ENCODE measurements at regions not wholly inside any gene's neighbourhood (a gene's known extent, or its start where the extent isn't known, plus 50 kb on each side); places are given as distances from the start of the nearest gene placed in this dataset.

GRCh38 chr1:222105861-222106260 is 364.0 kb upstream of the DUSP10 start:
- WGBS: 97% methylated on average over 4 of the region's 4 CpGs
- no peak for DNase-seq

DNA sequence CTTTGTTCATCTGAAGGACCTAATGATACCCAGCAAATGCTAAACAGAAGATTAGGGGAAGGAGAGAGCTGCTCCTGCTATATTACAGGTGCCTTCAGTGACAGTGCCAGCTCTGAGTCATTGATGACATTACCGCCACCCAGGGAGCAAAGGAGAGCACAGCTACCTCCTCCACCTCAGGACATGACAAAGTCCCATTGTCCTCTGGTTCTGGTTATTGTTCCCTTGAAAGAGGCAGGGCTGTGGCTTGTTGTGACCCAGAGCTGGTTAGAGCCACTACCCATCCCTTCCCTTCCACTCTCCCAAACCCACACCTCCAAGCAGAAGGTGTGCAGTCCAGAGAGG is 363.5 kb upstream of the DUSP10 start:
- Histone ChIP-seq H3K4ac (ENCODE audit: low read depth in 1 of 2, low read length in 2 of 2) (no peak overlapping the region), H4K91ac (ENCODE audit: low read length) (no peak overlapping the region), H2AK5ac (ENCODE audit: low read length, severe bottlenecking) (no peak overlapping the region), H3K4me3 (ENCODE audit: insufficient read depth in 1 of 2, low read depth in 1 of 2, low read length in 2 of 2) (no peak overlapping the region), H3K79me1 (replicated peaks; ENCODE audit: low read length, poor library complexity, severe bottlenecking) (no peaks in the 10 kb centered on the region), H3K14ac (ENCODE audit: low read length in 2 of 2) (no peak overlapping the region), H2BK15ac (ENCODE audit: low read depth, poor library complexity, severe bottlenecking) (no peak overlapping the region), H2AFZ (ENCODE audit: low read depth, low read length) (no peak overlapping the region), H3K27me3 (ENCODE audit: control insufficient read depth in 1 of 2, insufficient read depth in 1 of 2, low read length in 2 of 2) (peaks cover 0 to 11% of the 10 kb centered on the region in 2 experiments), H2BK12ac (ENCODE audit: low read length in 2 of 2) (no peak overlapping the region), H2BK120ac (ENCODE audit: low read depth, low read length) (no peak overlapping the region), H3K23ac (ENCODE audit: low read length in 2 of 2) (no peak overlapping the region), H3K4me2 (ENCODE audit: low read length, poor library complexity, severe bottlenecking) (no peak overlapping the region), H3K18ac (ENCODE audit: low read depth in 1 of 2, low read length in 2 of 2) (no peak overlapping the region), H3K36me3 (ENCODE audit: control insufficient read depth in 1 of 2, insufficient read depth in 2 of 2, low read depth in 1 of 2, low read length in 2 of 2) (no peaks in the 10 kb centered on the region), H2BK5ac (ENCODE audit: low read depth, low read length, poor library complexity, severe bottlenecking) (no peak overlapping the region), H4K8ac (ENCODE audit: low read length) (no peak overlapping the region), H3K4me1 (ENCODE audit: control insufficient read depth, insufficient read depth, low read depth, low read length) (no peaks in the 10 kb centered on the region), H3K9me3 (ENCODE audit: control insufficient read depth, low read length) (no peaks in the 10 kb centered on the region), H3K27ac (ENCODE audit: low read length, poor library complexity, severe bottlenecking) (no peak overlapping the region), H3K9ac (ENCODE audit: low read length) (no peak overlapping the region)
- no CpG with 5 or more reads among the region's 1 CpG for WGBS
- no peak for DNase-seq

More at GRCh38 chr1:222105861-222106260, 364.0 kb upstream of the DUSP10 start:
- no peak overlapping the region for H3K27ac ChIP-seq (ENCODE audit: low read length, poor library complexity, severe bottlenecking)
- H2AK5ac ChIP-seq (ENCODE audit: low read length, severe bottlenecking): no peak overlapping the region
- H3K4me3 ChIP-seq (ENCODE audit: insufficient read depth in 1 of 2, low read depth in 1 of 2, low read length in 2 of 2): no peak overlapping the region
- H3K27me3 ChIP-seq (ENCODE audit: control insufficient read depth in 1 of 2, insufficient read depth in 1 of 2, low read length in 2 of 2): peaks cover 0 to 11% of the 10 kb centered on the region in 2 experiments
- no peak overlapping the region for H4K91ac ChIP-seq (ENCODE audit: low read length)
- no peak overlapping the region for H2BK5ac ChIP-seq (ENCODE audit: low read depth, low read length, poor library complexity, severe bottlenecking)
- no peak overlapping the region for H3K9ac ChIP-seq (ENCODE audit: low read length)
- no peaks in the 10 kb centered on the region for H3K79me1 ChIP-seq (replicated peaks; ENCODE audit: low read length, poor library complexity, severe bottlenecking)
- no peak overlapping the region for H2AFZ ChIP-seq (ENCODE audit: low read depth, low read length)
- no peak overlapping the region for H3K14ac ChIP-seq (ENCODE audit: low read length in 2 of 2)
- H2BK120ac ChIP-seq (ENCODE audit: low read depth, low read length): no peak overlapping the region
- H2BK12ac ChIP-seq (ENCODE audit: low read length in 2 of 2): no peak overlapping the region
- no peak overlapping the region for H3K23ac ChIP-seq (ENCODE audit: low read length in 2 of 2)
- no peaks in the 10 kb centered on the region for H3K4me1 ChIP-seq (ENCODE audit: control insufficient read depth, insufficient read depth, low read depth, low read length)
- H3K36me3 ChIP-seq (ENCODE audit: control insufficient read depth in 1 of 2, insufficient read depth in 2 of 2, low read depth in 1 of 2, low read length in 2 of 2): no peaks in the 10 kb centered on the region
- H4K8ac ChIP-seq (ENCODE audit: low read length): no peak overlapping the region
- H3K9me3 ChIP-seq (ENCODE audit: control insufficient read depth, low read length): no peaks in the 10 kb centered on the region
- H2BK15ac ChIP-seq (ENCODE audit: low read depth, poor library complexity, severe bottlenecking): no peak overlapping the region
- no peak overlapping the region for H3K4ac ChIP-seq (ENCODE audit: low read depth in 1 of 2, low read length in 2 of 2)
- no peak overlapping the region for H3K4me2 ChIP-seq (ENCODE audit: low read length, poor library complexity, severe bottlenecking)
- no peak overlapping the region for H3K18ac ChIP-seq (ENCODE audit: low read depth in 1 of 2, low read length in 2 of 2)

DNA sequence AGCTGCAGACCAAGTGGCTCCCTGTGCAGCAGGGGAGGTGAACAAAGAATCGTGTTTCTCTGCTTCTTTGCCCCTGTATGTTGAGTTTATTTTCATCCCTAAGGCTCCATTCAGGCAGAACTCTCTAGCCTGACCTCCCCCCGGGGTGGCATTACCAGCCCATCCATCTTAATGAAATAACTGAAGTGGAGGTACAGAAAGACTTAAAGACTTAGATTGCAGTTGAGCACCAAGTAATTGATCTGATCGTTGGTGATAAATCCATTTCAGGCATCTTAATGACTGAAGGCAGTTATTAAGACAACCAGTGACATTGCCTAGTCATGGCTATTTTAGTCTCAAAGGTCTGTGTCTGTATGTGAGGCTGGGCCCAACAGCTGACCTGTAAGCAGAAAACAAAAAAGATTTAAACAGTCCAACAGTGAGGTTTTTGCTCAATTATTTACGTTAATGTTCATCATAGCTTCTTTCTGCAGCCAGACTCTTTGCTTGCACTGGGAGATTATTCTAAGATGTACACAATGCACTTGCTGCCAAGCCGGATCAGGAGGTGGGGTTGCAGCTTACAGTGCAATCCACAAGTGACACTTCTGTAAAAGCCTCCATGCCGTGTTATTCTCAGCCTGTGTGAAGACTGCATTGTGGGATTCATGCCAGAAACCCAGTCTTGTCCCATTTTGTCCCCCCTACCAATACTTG is 363.0 kb upstream of the DUSP10 start:
- Histone ChIP-seq H4K8ac (ENCODE audit: low read length) (no peak overlapping the region), H3K36me3 (ENCODE audit: control insufficient read depth in 1 of 2, insufficient read depth in 2 of 2, low read depth in 1 of 2, low read length in 2 of 2) (no peaks in the 10 kb centered on the region), H3K79me1 (replicated peaks; ENCODE audit: low read length, poor library complexity, severe bottlenecking) (no peaks in the 10 kb centered on the region), H3K14ac (ENCODE audit: low read length in 2 of 2) (no peak overlapping the region), H3K4me1 (ENCODE audit: control insufficient read depth, insufficient read depth, low read depth, low read length) (no peaks in the 10 kb centered on the region), H2BK15ac (ENCODE audit: low read depth, poor library complexity, severe bottlenecking) (no peak overlapping the region), H3K9me3 (ENCODE audit: control insufficient read depth, low read length) (no peaks in the 10 kb centered on the region), H3K4me3 (ENCODE audit: insufficient read depth in 1 of 2, low read depth in 1 of 2, low read length in 2 of 2) (no peak overlapping the region), H3K9ac (ENCODE audit: low read length) (no peak overlapping the region), H3K4me2 (ENCODE audit: low read length, poor library complexity, severe bottlenecking) (no peak overlapping the region), H2AFZ (ENCODE audit: low read depth, low read length) (no peak overlapping the region), H3K18ac (ENCODE audit: low read depth in 1 of 2, low read length in 2 of 2) (peak overlapping the region in 1 of 2 experiments; percentile 11), H2BK12ac (ENCODE audit: low read length in 2 of 2) (peak overlapping the region in 1 of 2 experiments; percentile 45), H3K27me3 (ENCODE audit: control insufficient read depth in 1 of 2, insufficient read depth in 1 of 2, low read length in 2 of 2) (peaks cover 0 to 11% of the 10 kb centered on the region in 2 experiments), H2BK5ac (ENCODE audit: low read depth, low read length, poor library complexity, severe bottlenecking) (no peak overlapping the region), H2AK5ac (ENCODE audit: low read length, severe bottlenecking) (no peak overlapping the region), H2BK120ac (ENCODE audit: low read depth, low read length) (no peak overlapping the region), H3K4ac (ENCODE audit: low read depth in 1 of 2, low read length in 2 of 2) (no peak overlapping the region), H4K91ac (ENCODE audit: low read length) (no peak overlapping the region), H3K27ac (ENCODE audit: low read length, poor library complexity, severe bottlenecking) (no peak overlapping the region), H3K23ac (ENCODE audit: low read length in 2 of 2) (no peak overlapping the region)
- WGBS: 84% methylated on average over 6 of the region's 6 CpGs
- no peak for DNase-seq

- Histone ChIP-seq H2BK5ac (ENCODE audit: low read depth, low read length, poor library complexity, severe bottlenecking) (no peak overlapping the region), H3K27ac (ENCODE audit: low read length, poor library complexity, severe bottlenecking) (no peak overlapping the region), H4K8ac (ENCODE audit: low read length) (no peak overlapping the region), H3K23ac (ENCODE audit: low read length in 2 of 2) (no peak overlapping the region), H3K4me2 (ENCODE audit: low read length, poor library complexity, severe bottlenecking) (no peak overlapping the region), H3K14ac (ENCODE audit: low read length in 2 of 2) (no peak overlapping the region), H3K79me1 (replicated peaks; ENCODE audit: low read length, poor library complexity, severe bottlenecking) (no peaks in the 10 kb centered on the region), H4K91ac (ENCODE audit: low read length) (no peak overlapping the region), H3K36me3 (ENCODE audit: control insufficient read depth in 1 of 2, insufficient read depth in 2 of 2, low read depth in 1 of 2, low read length in 2 of 2) (no peaks in the 10 kb centered on the region), H2BK120ac (ENCODE audit: low read depth, low read length) (no peak overlapping the region), H3K9me3 (ENCODE audit: control insufficient read depth, low read length) (no peaks in the 10 kb centered on the region), H3K4me3 (ENCODE audit: insufficient read depth in 1 of 2, low read depth in 1 of 2, low read length in 2 of 2) (no peak overlapping the region), H3K18ac (ENCODE audit: low read depth in 1 of 2, low read length in 2 of 2) (no peak overlapping the region), H2AFZ (ENCODE audit: low read depth, low read length) (no peak overlapping the region), H2BK15ac (ENCODE audit: low read depth, poor library complexity, severe bottlenecking) (no peak overlapping the region), H3K27me3 (ENCODE audit: control insufficient read depth in 1 of 2, insufficient read depth in 1 of 2, low read length in 2 of 2) (peaks cover 0 to 11% of the 10 kb centered on the region in 2 experiments), H2BK12ac (ENCODE audit: low read length in 2 of 2) (no peak overlapping the region), H3K9ac (ENCODE audit: low read length) (no peak overlapping the region), H2AK5ac (ENCODE audit: low read length, severe bottlenecking) (no peak overlapping the region), H3K4ac (ENCODE audit: low read depth in 1 of 2, low read length in 2 of 2) (no peak overlapping the region), H3K4me1 (ENCODE audit: control insufficient read depth, insufficient read depth, low read depth, low read length) (no peaks in the 10 kb centered on the region)
- no peak for DNase-seq
- WGBS: 80% methylated on average over 4 of the region's 4 CpGs
Measured at GRCh38 chr1:222104097-222104496, 362.2 kb upstream of the DUSP10 start.

All from mesenchymal stem cell (in vitro differentiated cells and primary cell).